DOHH2 (cell line): ENCODE measurements at regions not wholly inside any gene's neighbourhood (a gene's known extent, or its start where the extent isn't known, plus 50 kb on each side); places are given as distances from the start of the nearest gene placed in this dataset.

Experiments
- H3F3A ChIP-seq: fragments of 200-600 bp; sonication (generic), shearing (Covaris generic); 2 replicates; pipeline ENCODE4 v1.6.0; 2016; ENCODE audit warnings: antibody characterized with exemption, mild to moderate bottlenecking; ENCODE audit not compliant: control insufficient read depth, insufficient read depth
- H3K27ac ChIP-seq: fragments of 200-600 bp; sonication (generic); 2 replicates; pipeline ENCODE4 v1.5.1; 2014; ENCODE audit warnings: low read depth, mild to moderate bottlenecking, low read length, moderate library complexity
- H3K27me3 ChIP-seq: fragments of 200-600 bp; sonication (generic); 2 replicates; pipeline ENCODE4 v1.6.1; 2014; ENCODE audit warnings: mild to moderate bottlenecking, low read length, mixed read lengths; ENCODE audit not compliant: control insufficient read depth
- H3K36me3 ChIP-seq: fragments of 200-600 bp; sonication (generic); 2 replicates; pipeline ENCODE4 v1.6.1; 2014; ENCODE audit warnings: mild to moderate bottlenecking, low read length, moderate library complexity, mixed read lengths; ENCODE audit not compliant: control insufficient read depth
- H3K4me1 ChIP-seq: fragments of 200-600 bp; sonication (generic); 2 replicates; pipeline ENCODE4 v1.6.1; 2014; ENCODE audit warnings: mild to moderate bottlenecking, low read length, mixed read lengths; ENCODE audit not compliant: control insufficient read depth
- H3K4me2 ChIP-seq: fragments of 200-600 bp; sonication (generic); 2 replicates; pipeline ENCODE4 v1.6.0; 2014; ENCODE audit warnings: mild to moderate bottlenecking, low read length, moderate library complexity
- H3K4me3 ChIP-seq: fragments of 200-600 bp; sonication (generic); 2 replicates; pipeline ENCODE4 v1.5.1; 2014; ENCODE audit warnings: mild to moderate bottlenecking, low read length, mixed read lengths
- H3K79me2 ChIP-seq: fragments of 200-600 bp; sonication (generic); 2 replicates; pipeline ENCODE4 v1.6.1; 2014; ENCODE audit warnings: mild to moderate bottlenecking, low read length, mixed read lengths; ENCODE audit not compliant: control insufficient read depth
- H3K9me2 ChIP-seq: fragments of 200-600 bp; sonication (generic); replicated peaks from 2 replicates; pipeline ENCODE4 v1.6.1; 2014; ENCODE audit warnings: mild to moderate bottlenecking, low read length, mixed read lengths; ENCODE audit not compliant: control insufficient read depth
- H3K9me3 ChIP-seq: fragments of 200-600 bp; sonication (generic); 2 replicates; pipeline ENCODE4 v1.6.1; 2014; ENCODE audit warnings: antibody characterized with exemption, low read length, mixed read lengths; ENCODE audit not compliant: control insufficient read depth, insufficient read depth
- H4K20me1 ChIP-seq: fragments of 200-600 bp; sonication (generic); 2 replicates; pipeline ENCODE4 v1.6.0; 2014; ENCODE audit warnings: low read depth, mild to moderate bottlenecking, antibody characterized with exemption, low read length, moderate library complexity; ENCODE audit not compliant: control insufficient read depth, insufficient read depth
- CTCF ChIP-seq: fragments of 200-600 bp; sonication (generic); IDR thresholded peaks from one replicate; pipeline ENCODE4 v1.5.1; 2014; ENCODE audit warnings: antibody characterized with exemption, mild to moderate bottlenecking, low read depth, low read length; ENCODE audit not compliant: poor library complexity, severe bottlenecking
- EZH2phosphoT487 ChIP-seq: fragments of 200-600 bp; sonication (generic); IDR thresholded peaks from 2 replicates; pipeline ENCODE4 v1.6.1; 2017; ENCODE audit warnings: borderline replicate concordance, mild to moderate bottlenecking, antibody characterized with exemption, low read length, moderate library complexity, mixed read lengths

- TF ChIP-seq EZH2phosphoT487: no peak
- TF ChIP-seq CTCF: no peak
- Histone ChIP-seq H3K79me2 (no peaks in the 10 kb centered on the region), H3F3A (no peaks in the 10 kb centered on the region), H3K9me3 (no peaks in the 10 kb centered on the region), H4K20me1 (no peaks in the 10 kb centered on the region), H3K4me3 (no peak overlapping the region), H3K27me3 (no peaks in the 10 kb centered on the region), H3K27ac (no peak overlapping the region), H3K36me3 (no peaks in the 10 kb centered on the region), H3K4me2 (no peak overlapping the region), H3K4me1 (no peaks in the 10 kb centered on the region), H3K9me2 (no peaks in the 10 kb centered on the region)
Observed at GRCh38 chrY:15457682-15458081, 933.4 kb downstream of the NLGN4Y start.

- H3K4me2 ChIP-seq: no peak overlapping the region
- TF ChIP-seq CTCF (no peak), EZH2phosphoT487 (no peak)
- H3F3A ChIP-seq: no peaks in the 10 kb centered on the region
- no peaks in the 10 kb centered on the region for H3K27me3 ChIP-seq
- H3K9me3 ChIP-seq: no peaks in the 10 kb centered on the region
- H3K4me3 ChIP-seq: no peak overlapping the region
- no peaks in the 10 kb centered on the region for H3K4me1 ChIP-seq
- no peaks in the 10 kb centered on the region for H3K79me2 ChIP-seq
- no peaks in the 10 kb centered on the region for H3K9me2 ChIP-seq
- H4K20me1 ChIP-seq: no peaks in the 10 kb centered on the region
- H3K36me3 ChIP-seq: no peaks in the 10 kb centered on the region
- no peak overlapping the region for H3K27ac ChIP-seq
Observed at GRCh38 chrY:15458426-15458825, 934.1 kb downstream of the NLGN4Y start.

- no peak overlapping the region for H3K4me2 ChIP-seq
Observed at GRCh38 chrY:15465880-15466279, 941.6 kb downstream of the NLGN4Y start.

More at GRCh38 chrY:15465880-15466279, 941.6 kb downstream of the NLGN4Y start:
- Histone ChIP-seq H3K27me3 (no peaks in the 10 kb centered on the region), H4K20me1 (no peaks in the 10 kb centered on the region), H3K4me1 (no peaks in the 10 kb centered on the region), H3F3A (no peaks in the 10 kb centered on the region), H3K27ac (no peak overlapping the region), H3K9me2 (no peaks in the 10 kb centered on the region), H3K9me3 (no peaks in the 10 kb centered on the region), H3K4me3 (no peak overlapping the region), H3K36me3 (no peaks in the 10 kb centered on the region), H3K79me2 (no peaks in the 10 kb centered on the region)
- TF ChIP-seq EZH2phosphoT487 (no peak), CTCF (no peak)
